Suprapubic skin (tissue), 3 donors: ENCODE measurements at regions not wholly inside any gene's neighbourhood (a gene's known extent, or its start where the extent isn't known, plus 50 kb on each side); places are given as distances from the start of the nearest gene placed in this dataset.

Experiments used
- EP300 ChIP-seq: sonication (generic); formaldehyde crosslinking; IDR thresholded peaks from one replicate; pipeline ENCODE4 v1.6.1; 2017; ENCODE audit warnings: antibody characterized with exemption
- TF ChIP-seq, protein P1 (sequence below), 2 donors: fragments of 200-600 bp in 1 of 2; fragments of 450-650 bp in 1 of 2; sonication (generic) in 1 of 2; IDR thresholded peaks; one replicate each; pipeline ENCODE4 v1.5.1; 2016 to 2019; ENCODE audit warnings: antibody characterized with exemption in 2 of 2, mild to moderate bottlenecking in 1 of 2, moderate library complexity in 1 of 2

DNA sequence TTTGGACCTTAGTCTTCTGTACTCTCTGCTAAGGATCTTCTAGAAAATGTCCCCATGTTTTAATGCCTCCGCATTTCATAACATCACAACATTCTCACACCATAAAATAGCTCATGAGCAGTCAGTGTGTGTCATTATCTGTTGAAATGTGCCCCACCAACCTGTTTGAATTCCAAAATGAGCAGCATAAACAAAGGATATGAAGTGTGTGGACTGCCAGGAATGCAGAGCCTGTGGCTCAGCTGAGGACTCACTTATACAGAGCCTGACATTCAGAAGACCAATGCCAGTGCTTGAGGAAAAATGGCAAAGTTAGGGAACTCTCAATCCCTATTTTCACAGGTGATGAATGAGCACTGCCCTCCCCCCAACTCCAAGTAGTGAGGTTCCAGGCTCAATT lies 621.4 kb downstream of the POM121L12 start:
- TF ChIP-seq, protein P1, sequence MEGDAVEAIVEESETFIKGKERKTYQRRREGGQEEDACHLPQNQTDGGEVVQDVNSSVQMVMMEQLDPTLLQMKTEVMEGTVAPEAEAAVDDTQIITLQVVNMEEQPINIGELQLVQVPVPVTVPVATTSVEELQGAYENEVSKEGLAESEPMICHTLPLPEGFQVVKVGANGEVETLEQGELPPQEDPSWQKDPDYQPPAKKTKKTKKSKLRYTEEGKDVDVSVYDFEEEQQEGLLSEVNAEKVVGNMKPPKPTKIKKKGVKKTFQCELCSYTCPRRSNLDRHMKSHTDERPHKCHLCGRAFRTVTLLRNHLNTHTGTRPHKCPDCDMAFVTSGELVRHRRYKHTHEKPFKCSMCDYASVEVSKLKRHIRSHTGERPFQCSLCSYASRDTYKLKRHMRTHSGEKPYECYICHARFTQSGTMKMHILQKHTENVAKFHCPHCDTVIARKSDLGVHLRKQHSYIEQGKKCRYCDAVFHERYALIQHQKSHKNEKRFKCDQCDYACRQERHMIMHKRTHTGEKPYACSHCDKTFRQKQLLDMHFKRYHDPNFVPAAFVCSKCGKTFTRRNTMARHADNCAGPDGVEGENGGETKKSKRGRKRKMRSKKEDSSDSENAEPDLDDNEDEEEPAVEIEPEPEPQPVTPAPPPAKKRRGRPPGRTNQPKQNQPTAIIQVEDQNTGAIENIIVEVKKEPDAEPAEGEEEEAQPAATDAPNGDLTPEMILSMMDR (IDR thresholded peaks at IDR 0.05): no peak
- no peak for TF ChIP-seq EP300
